HepG2 (cell line): ENCODE measurements at regions not wholly inside any gene's neighbourhood (a gene's known extent, or its start where the extent isn't known, plus 50 kb on each side); places are given as distances from the start of the nearest gene placed in this dataset.

Experiments used
- ATAC-seq: fragments of 200-7000 bp; cut with Tn5 transposase; 3 replicates; pipeline ENCODE4 v1.9.1; 2020; ENCODE audit warnings: mild to moderate bottlenecking, moderate library complexity
- BruUV-seq: library from RNA; stranded (reverse); fragments of 400-500 nt; replicated peaks from 2 replicates; lab custom pipeline; 2021; lab: Mats Ljungman, UMichigan
- CTCF ChIA-PET: fragments of 300-600 bp; formaldehyde crosslinking; extraction: SDS; loops from one replicate; lab custom pipeline; 2021; ENCODE audit warnings: low total read pairs, inconsistent platforms, low intra/inter-chr PET ratio; lab: Yijun Ruan, JAX
- POLR2A ChIA-PET: fragments of 350-600 bp; sonication (Branson Sonifier 250); formaldehyde crosslinking; loops from one replicate; lab custom pipeline; 2020; ENCODE audit warnings: antibody characterized with exemption, inconsistent platforms; lab: Yijun Ruan, JAX
- DNase-seq: peaks from one replicate; pipeline ENCODE4 v3.0.0-alpha.2; 2015; ENCODE audit warnings: low spot score
- FAIRE-seq: peaks from 3 replicates; lab custom pipeline; 2011; peaks lifted over from hg19 to GRCh38; lab: Jason Lieb, UNC
- H2AFZ ChIP-seq: one replicate; pipeline ENCODE4 v1.6.1; 2011; ENCODE audit warnings: low read length, inconsistent platforms
- H3K27ac ChIP-seq: fragments of 300-600 bp; 3 replicates; pipeline ENCODE4 v1.8.0; 2011; ENCODE audit warnings: mixed run types, mild to moderate bottlenecking, mixed read lengths, low read length, inconsistent platforms; ENCODE audit not compliant: insufficient read depth; ENCODE audit errors: extremely low read length
- H3K27me3 ChIP-seq, 2 experiments: fragments of 200-600 bp in 1 of 2; 2 replicates in 1 of 2; 3 replicates in 1 of 2; pipeline versions ENCODE4 v1.6.0 to v1.8.0; 2011; ENCODE audit warnings: low read length in 2 of 2, mild to moderate bottlenecking in 2 of 2, moderate library complexity in 2 of 2, inconsistent platforms in 1 of 2; ENCODE audit not compliant: insufficient read depth in 2 of 2, control insufficient read depth in 1 of 2
- H3K36me3 ChIP-seq, 2 experiments: fragments of 200-600 bp in 1 of 2; replicated peaks in 1 of 2; 2 replicates in 1 of 2; 3 replicates in 1 of 2; pipeline versions ENCODE4 v1.5.1 to v1.8.0; 2011; ENCODE audit warnings: low read length in 2 of 2, inconsistent platforms in 1 of 2; ENCODE audit not compliant: insufficient read depth in 2 of 2, control insufficient read depth in 1 of 2
- H3K4me1 ChIP-seq: 2 replicates; pipeline ENCODE4 v1.5.1; 2012; ENCODE audit warnings: low read length, inconsistent platforms; ENCODE audit not compliant: insufficient read depth
- H3K4me2 ChIP-seq: 2 replicates; pipeline ENCODE4 v1.6.0; 2011; ENCODE audit warnings: low read depth, low read length, inconsistent platforms
- H3K4me3 ChIP-seq, 3 experiments: fragments of 200-600 bp in 1 of 3; sonication (generic), shearing (Covaris generic) in 1 of 3; replicated peaks in 1 of 3; 2 replicates each; pipeline ENCODE4 v1.5.1; 2011 to 2016; ENCODE audit warnings: low read length in 3 of 3, inconsistent platforms in 2 of 3, low read depth in 2 of 3, mild to moderate bottlenecking in 2 of 3, control low read depth in 1 of 3, mixed read lengths in 1 of 3; ENCODE audit not compliant: insufficient read depth in 1 of 3
- H3K79me2 ChIP-seq: one replicate; pipeline ENCODE4 v1.6.1; 2011; ENCODE audit warnings: low read length, inconsistent platforms; ENCODE audit not compliant: insufficient read depth
- H3K9ac ChIP-seq: 2 replicates; pipeline ENCODE4 v1.6.0; 2011; ENCODE audit warnings: mild to moderate bottlenecking, low read depth, low read length, inconsistent platforms; ENCODE audit not compliant: insufficient read depth
- H3K9me3 ChIP-seq: 2 replicates; pipeline ENCODE4 v1.5.1; 2012; ENCODE audit warnings: mild to moderate bottlenecking, low read length
- H4K20me1 ChIP-seq: 2 replicates; pipeline ENCODE4 v1.6.0; 2011; ENCODE audit warnings: inconsistent platforms, mild to moderate bottlenecking, low read length, moderate library complexity; ENCODE audit not compliant: insufficient read depth
- AHR ChIP-seq: IDR thresholded peaks from 2 replicates; pipeline ENCODE4 v1.6.1; 2018; ENCODE audit warnings: missing genetic modification reagents, missing compliant biosample characterization
- ARNT ChIP-seq: fragments of 450-650 bp; IDR thresholded peaks from 2 replicates; pipeline ENCODE4 v1.6.1; 2017
- CSRNP1 ChIP-seq: sonication (generic); formaldehyde crosslinking; IDR thresholded peaks from 2 replicates; pipeline ENCODE4 v1.8.1; 2023; ENCODE audit warnings: mild to moderate bottlenecking, missing genetic modification reagents
- ELF4 ChIP-seq: sonication (generic); formaldehyde crosslinking; IDR thresholded peaks from 2 replicates; pipeline ENCODE4 v1.5.0; 2020; ENCODE audit warnings: missing genetic modification reagents, mild to moderate bottlenecking, moderate library complexity, borderline replicate concordance
- FOSL1 ChIP-seq: sonication (generic); formaldehyde crosslinking; IDR thresholded peaks from 2 replicates; pipeline ENCODE4 v1.9.0; 2021; ENCODE audit warnings: missing genetic modification reagents, borderline replicate concordance
- IKZF1 ChIP-seq: fragments of 450-650 bp; IDR thresholded peaks from 2 replicates; pipeline ENCODE4 v1.7.1; 2016
- KDM5B ChIP-seq: sonication (generic); formaldehyde crosslinking; IDR thresholded peaks from 2 replicates; pipeline ENCODE4 v1.4.0; 2020; ENCODE audit warnings: missing genetic modification reagents, mild to moderate bottlenecking, borderline replicate concordance
- NCOR1 ChIP-seq: fragments of 200-600 bp; sonication (generic); IDR thresholded peaks from 2 replicates; pipeline ENCODE4 v1.7.0; 2017; ENCODE audit warnings: antibody characterized with exemption, low read length, borderline replicate concordance
- ZBTB7A ChIP-seq: sonication (generic); formaldehyde crosslinking; IDR thresholded peaks from 2 replicates; pipeline ENCODE4 v1.8.0; 2022; ENCODE audit warnings: mild to moderate bottlenecking, missing genetic modification reagents
- WGBS: methylation state at CpG from one replicate; pipeline ENCODE4 v1.1.6; 2017; ENCODE audit warnings: low lambda C conversion rate; 5-methylcytosine and 5-hydroxymethylcytosine counted together
- in situ Hi-C: cut with HindIII; loops from 2 replicates; pipeline ENCODE4 v1.10.0; 2017; ENCODE audit warnings: low pct_unique_long_range_greater_than_20kb; ENCODE audit not compliant: extremely low pct_ligation_motif_present
- intact Hi-C: fragments of 100-400 bp; cut with micrococcal nuclease; formaldehyde crosslinking; loops from one replicate; pipeline ENCODE4 v1.10.0; 2022; ENCODE audit not compliant: unreplicated experiment
- TF ChIP-seq, protein P1 (sequence below): sonication (generic); formaldehyde crosslinking; IDR thresholded peaks from 2 replicates; pipeline ENCODE4 v1.4.0; 2020; ENCODE audit warnings: missing genetic modification reagents, borderline replicate concordance
- TF ChIP-seq, protein P2 (sequence below): sonication (generic); formaldehyde crosslinking; IDR thresholded peaks from 2 replicates; pipeline ENCODE4 v1.4.0; 2020; ENCODE audit warnings: missing genetic modification reagents, borderline replicate concordance

DNA sequence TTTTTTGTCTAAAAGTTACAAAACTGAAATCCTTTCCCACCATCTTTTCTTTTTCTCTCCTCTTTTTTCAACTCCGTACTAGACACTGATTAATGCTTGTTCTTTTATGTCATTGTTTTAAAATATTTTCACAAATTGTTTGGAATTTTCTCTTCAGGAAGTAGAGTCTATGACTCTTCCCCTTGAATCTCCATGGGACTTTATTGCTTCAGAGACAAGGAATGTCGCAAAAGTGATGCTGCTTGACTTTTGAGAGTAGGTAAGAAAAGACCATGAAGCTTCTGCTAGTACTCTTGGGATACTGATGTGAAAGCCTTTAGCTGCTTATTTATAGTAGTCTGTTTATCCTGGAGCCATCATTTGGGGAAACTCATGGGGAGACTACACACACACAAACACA lies 260.1 kb upstream of the SLC10A2 start (continued):
- TF ChIP-seq NCOR1 (no peak), IKZF1 (no peak), ZBTB7A (CRISPR knock-in tag) (no peak)
- TF ChIP-seq, protein P1, sequence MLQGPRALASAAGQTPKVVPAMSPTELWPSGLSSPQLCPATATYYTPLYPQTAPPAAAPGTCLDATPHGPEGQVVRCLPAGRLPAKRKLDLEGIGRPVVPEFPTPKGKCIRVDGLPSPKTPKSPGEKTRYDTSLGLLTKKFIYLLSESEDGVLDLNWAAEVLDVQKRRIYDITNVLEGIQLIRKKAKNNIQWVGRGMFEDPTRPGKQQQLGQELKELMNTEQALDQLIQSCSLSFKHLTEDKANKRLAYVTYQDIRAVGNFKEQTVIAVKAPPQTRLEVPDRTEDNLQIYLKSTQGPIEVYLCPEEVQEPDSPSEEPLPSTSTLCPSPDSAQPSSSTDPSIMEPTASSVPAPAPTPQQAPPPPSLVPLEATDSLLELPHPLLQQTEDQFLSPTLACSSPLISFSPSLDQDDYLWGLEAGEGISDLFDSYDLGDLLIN (CRISPR knock-in tag) = no peak
- TF ChIP-seq, protein P2, sequence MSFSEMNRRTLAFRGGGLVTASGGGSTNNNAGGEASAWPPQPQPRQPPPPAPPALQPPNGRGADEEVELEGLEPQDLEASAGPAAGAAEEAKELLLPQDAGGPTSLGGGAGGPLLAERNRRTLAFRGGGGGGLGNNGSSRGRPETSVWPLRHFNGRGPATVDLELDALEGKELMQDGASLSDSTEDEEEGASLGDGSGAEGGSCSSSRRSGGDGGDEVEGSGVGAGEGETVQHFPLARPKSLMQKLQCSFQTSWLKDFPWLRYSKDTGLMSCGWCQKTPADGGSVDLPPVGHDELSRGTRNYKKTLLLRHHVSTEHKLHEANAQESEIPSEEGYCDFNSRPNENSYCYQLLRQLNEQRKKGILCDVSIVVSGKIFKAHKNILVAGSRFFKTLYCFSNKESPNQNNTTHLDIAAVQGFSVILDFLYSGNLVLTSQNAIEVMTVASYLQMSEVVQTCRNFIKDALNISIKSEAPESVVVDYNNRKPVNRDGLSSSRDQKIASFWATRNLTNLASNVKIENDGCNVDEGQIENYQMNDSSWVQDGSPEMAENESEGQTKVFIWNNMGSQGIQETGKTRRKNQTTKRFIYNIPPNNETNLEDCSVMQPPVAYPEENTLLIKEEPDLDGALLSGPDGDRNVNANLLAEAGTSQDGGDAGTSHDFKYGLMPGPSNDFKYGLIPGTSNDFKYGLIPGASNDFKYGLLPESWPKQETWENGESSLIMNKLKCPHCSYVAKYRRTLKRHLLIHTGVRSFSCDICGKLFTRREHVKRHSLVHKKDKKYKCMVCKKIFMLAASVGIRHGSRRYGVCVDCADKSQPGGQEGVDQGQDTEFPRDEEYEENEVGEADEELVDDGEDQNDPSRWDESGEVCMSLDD (CRISPR knock-in tag) = no peak

GRCh38 chr13:103325672-103326071 lies 259.5 kb upstream of the SLC10A2 start:
- intact Hi-C loops = no loop called here
- Histone ChIP-seq H3K36me3 (no peaks in the 10 kb centered on the region), H3K4me1 (no peaks in the 10 kb centered on the region), H3K27ac (no peak overlapping the region), H3K4me2 (no peak overlapping the region), H4K20me1 (no peaks in the 10 kb centered on the region), H3K4me3 (no peak overlapping the region), H2AFZ (no peak overlapping the region), H3K9me3 (peaks cover 57% of the 10 kb centered on the region), H3K27me3 (no peaks in the 10 kb centered on the region; a peak in 1 of 5 replicates), H3K79me2 (no peaks in the 10 kb centered on the region), H3K9ac (no peak overlapping the region)
- CTCF ChIA-PET = no interaction called here
- DNase-seq = no peak
- no peak for TF ChIP-seq ARNT
- no peak for TF ChIP-seq ELF4 (CRISPR knock-in tag)
- TF ChIP-seq CSRNP1 (CRISPR knock-in tag) = no peak
- TF ChIP-seq KDM5B (CRISPR knock-in tag) = no peak
- no peak for TF ChIP-seq FOSL1
- no peak for TF ChIP-seq AHR (CRISPR knock-in tag)
- WGBS = 3% methylated on average over 2 of the region's 2 CpGs
- no TSS peak for BruUV-seq
- ATAC-seq = no peak
- POLR2A ChIA-PET = no interaction called here
- in situ Hi-C loops = no loop called here
- FAIRE-seq = no peak
